HG03108 (cell line): ENCODE measurements at regions not wholly inside any gene's neighbourhood (a gene's known extent, or its start where the extent isn't known, plus 50 kb on each side); places are given as distances from the start of the nearest gene placed in this dataset.
"Not testable (repeated sequence)": the region's sequence is repeated elsewhere in the genome, so short reads cannot be mapped to it uniquely, and the experiment has no call there.

Experiments
- ATAC-seq: cut with Tn5 transposase; IDR thresholded peaks from one replicate; pipeline ENCODE4 v1.9.1; 2021; ENCODE audit warnings: moderate library complexity; ENCODE audit not compliant: unreplicated experiment

DNA sequence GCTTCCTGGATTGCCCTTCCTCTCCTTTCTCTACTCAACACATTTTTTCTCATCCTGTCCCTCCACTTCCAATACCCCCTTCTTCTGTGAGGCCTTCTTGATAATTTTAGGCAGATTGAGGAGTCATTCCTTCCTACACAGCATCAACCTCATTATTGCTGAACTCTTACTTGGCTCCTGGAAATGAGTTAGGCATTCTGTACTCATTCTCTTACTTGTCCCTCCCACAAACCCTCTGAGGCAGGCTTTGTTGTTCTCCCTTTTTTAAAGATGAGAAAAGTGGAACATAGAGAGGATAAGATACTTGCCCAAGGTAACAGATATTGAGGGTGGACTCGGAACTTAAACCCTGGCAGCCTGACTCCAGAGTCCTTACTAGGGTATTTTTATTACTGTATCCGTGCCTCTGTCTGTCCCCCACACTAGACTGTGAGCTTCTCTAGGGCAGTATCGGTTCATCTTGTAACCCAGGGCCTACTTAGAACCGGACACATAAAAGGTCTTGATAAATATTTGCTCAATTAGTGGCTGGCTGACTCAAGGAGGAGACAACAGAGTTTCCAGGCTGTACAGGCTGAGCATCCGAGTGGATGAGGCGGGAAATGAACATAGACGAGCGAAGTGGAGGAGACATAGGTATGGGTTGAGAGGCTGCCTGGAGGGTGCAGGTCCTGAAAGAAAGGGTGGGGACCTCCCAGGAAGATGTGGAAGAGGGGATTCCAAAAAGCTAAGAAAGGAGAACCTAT lies 148.7 kb upstream of the ATP2B2 start:
- no peak for ATAC-seq

DNA sequence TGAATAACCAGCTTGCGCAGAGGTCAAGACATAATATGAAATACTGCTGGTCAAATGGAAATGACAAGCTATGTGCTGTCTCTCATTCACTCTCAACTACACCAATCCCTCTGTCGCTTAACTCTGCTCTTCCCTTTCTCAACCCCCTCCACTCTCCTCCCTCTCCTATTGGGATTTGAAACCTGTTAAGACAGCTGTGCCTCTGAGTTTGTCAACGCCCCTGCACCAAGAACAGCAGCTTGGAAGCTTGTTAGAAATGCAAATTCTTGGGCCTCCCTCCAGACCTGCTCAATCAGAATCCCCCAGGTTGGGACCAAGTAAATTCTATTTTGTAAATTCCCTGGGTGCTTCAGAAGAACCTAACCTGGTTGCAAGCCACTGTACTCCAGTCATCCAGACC lies 149.7 kb upstream of the ATP2B2 start:
- no peak for ATAC-seq

DNA sequence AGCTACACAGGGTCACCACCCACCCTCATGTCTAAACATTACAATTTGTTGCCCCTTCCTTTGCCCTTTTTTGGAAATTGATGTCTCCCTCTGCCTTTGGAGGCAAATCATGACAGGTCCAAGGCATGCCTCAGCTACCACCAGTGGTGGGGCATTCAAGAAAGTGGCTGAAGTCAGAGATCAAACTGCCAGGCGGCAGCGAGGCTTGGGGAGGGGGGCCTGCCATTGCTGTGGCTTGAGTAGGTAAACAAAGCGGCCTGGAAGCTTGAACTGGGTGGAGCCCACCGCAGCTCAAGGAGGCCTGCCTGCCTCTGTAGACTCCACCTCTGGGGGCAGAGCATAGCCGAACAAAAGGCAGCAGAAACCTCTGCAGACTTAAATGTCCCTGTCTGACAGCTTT lies 152.0 kb upstream of the ATP2B2 start:
- not testable (repeated sequence) for ATAC-seq

- no peak for ATAC-seq
Observed at GRCh38 chr3:10665592-10665991, 150.4 kb upstream of the SLC6A11 start.

DNA sequence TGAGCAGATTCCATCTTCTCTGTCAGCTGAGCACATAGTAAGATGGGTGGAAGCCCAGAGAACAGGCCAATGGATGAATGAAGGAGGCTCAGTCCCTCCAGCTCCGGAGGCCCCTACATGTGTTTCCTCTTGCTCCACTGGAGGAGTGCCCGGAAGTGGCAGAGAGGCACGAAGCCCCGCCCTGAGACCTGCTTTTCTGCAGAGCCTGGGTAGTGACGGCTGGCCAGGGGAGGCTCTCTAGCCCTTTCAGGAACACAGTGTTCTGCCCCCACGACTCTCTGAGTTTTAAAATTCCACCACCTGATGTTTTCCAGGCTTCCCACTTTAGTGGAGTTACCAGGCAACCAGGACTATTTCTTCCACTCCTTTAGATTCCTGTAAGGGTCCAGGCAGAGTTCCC lies 149.4 kb upstream of the SLC6A11 start:
- no peak for ATAC-seq

DNA sequence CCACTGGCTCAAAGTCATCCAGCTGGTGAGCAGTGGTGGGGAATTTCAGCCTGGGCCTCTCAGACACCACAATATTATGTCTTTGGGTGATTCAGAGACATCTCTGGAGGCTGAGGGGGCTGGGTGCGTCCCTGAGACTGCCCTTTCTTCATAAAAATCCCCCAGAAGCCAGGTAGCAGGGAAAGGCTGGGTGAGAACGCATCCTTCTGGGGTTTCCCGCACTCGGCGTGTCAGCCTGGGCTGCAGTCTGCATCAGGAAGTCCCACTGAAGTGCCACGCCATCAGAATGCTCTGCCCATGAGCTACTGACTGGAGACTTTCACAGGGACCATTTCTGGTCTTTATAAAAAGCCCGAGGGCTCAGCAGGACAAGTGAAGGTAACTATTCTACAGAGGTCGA lies 148.8 kb upstream of the SLC6A11 start:
- no peak for ATAC-seq

DNA sequence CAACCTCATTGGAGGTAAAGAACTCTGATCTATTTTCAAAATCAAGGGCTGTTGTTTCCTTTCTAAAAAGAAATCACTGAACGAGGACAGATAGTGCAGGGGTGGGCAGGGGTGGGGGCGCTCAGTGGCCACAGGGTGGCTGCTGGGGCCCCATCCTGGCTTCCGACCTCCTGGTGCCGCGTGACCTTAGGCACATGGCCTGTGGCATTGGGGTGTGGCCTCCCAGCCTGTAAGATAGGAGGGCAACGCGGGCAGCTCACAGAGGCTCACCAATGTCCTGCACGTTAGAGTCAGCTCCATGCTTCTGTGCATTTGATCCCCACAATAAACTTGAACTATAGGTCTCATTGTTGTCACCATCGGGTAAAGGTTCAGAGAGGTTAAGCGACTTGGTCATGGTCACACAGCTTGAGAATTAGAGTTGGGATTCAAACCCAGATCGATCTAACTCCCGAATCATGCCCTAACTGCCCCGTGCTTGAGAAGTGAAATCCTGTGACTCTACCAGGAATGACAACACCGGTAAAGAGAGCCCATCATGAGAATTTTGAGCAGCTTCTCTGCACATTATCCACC lies 148.0 kb upstream of the SLC6A11 start:
- ATAC-seq, result no peak

DNA sequence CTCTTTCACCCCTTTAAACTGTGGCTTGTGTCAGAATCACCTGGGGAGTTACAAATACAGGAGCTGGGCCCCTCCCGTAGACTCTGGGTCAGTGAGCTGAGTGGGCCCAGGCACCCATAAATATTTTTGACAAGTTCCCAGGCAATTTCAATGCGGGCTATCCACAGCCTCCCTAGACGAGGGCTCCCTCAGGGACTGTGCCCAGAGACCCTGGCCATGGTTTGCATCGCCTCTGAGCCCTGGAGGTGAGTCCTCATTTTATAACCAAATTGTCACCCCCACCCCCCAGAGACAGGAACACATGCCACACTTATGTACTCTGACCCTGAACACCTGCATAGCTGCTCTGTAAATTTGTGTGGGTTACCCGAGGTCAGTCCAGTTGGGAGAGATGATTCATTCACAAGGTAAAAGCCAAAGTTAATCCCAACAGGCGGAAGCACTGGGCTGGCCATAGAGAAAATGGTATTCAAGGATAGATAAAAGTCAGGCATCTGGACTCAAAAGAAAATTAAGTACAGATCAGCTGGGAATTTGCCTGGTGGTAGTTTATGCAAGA lies 146.5 kb upstream of the SLC6A11 start:
- no peak for ATAC-seq

DNA sequence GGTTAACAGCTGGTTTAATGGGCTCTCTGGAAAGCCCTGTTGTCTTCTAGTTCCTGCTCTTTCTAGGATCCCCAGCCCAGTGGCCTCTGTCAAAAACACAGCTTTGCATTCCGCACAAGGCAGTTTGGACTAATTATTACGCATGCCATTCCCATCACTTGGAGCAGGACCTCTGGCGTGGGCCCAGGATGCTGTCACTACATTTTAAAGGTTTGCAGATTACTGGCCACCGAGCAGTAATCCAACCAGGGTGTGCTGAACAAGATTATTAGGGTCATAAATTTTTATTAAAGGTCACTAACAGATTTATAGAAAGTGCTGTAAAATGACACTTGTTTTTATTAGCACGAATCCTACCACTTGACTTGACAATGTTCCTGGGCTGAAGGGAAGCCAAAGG lies 143.6 kb upstream of the SLC6A11 start:
- no peak for ATAC-seq

DNA sequence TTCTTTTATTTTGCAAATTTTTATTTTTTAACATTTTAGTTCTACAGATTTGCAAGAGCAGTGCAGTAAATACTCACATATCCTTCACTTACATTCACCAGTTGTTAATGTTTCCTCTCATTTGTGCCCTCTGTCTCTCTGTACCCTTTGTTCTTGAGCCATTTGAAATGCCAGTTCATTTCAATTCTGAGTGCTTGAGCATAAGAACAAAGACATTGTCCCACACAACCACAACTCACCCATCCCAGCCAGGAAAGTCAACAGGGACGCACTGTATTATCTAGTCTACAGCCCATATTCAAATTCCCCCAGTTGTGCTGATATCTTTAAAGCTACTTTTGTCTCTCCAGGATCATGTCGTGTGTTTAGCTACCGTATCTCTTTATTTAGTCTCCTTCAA lies 141.4 kb upstream of the SLC6A11 start:
- no peak for ATAC-seq

- no peak for ATAC-seq
Observed at GRCh38 chr3:10676905-10677304, 139.1 kb upstream of the SLC6A11 start.

DNA sequence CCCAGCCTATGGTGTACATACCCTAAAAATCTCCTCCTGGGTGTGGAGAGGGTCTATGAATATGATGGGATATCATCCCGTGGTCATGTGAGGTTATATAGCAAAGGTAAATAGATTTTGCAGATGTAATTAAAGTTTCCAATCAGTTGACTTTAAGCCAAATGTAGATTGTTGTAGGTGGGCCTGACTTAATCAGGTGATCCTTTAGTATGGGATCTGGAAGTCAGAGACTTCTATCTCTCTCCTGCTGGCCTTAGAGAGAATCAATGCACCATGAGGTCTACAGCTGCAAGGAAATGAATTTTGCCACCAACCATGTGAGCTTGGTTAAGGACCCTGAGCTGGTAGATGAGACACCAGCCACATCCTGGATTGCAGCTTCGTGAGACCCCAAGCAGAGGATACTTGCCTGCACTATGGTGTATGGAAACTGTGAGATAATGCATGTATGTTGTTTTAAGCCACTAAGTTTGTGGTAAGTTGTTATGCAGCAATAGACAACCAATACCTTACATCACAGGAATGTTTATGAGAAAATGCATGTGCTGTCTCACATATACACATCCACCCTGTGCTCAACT lies 137.1 kb upstream of the SLC6A11 start:
- no peak for ATAC-seq

GRCh38 chr3:10680796-10681195 lies 135.2 kb upstream of the SLC6A11 start:
- ATAC-seq, result no peak

DNA sequence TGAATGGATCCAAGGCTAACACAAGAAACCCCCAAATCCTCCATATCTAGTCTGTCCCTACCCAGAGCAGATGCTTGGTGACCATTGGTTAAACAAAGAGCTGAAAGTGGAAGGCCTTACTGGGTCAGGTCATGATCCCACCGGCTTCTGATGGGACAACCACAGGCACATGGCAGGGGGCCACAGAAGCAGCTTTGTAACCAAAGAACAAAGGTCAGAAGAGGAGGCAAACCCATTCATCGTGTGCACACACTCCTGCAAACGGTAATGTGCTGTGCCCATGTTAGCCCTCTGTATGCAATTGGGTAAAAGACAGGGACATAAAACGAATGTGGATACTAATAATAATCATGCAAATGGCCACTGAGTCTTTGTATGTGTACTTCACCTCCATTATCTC lies 133.3 kb upstream of the SLC6A11 start:
- no peak for ATAC-seq

DNA sequence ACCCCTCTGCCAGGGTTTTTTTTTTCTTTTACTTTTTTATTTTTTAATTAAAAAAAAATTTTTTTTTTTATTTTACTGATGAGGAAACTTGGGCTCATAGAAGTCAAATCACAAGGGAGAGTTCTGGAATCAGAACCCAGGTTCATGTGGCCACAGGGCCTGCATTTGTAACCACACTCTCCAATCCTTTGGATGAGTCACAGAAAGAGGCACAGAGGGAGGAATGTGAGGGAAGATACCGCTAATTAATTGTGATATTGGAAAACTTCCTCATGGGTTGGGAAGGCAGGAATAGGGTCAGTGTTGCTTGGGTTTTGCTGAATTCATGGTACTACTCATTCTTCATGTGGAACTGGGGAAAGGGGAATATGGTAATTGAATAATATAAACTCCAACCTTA lies 132.9 kb upstream of the SLC6A11 start:
- ATAC-seq, result no peak

DNA sequence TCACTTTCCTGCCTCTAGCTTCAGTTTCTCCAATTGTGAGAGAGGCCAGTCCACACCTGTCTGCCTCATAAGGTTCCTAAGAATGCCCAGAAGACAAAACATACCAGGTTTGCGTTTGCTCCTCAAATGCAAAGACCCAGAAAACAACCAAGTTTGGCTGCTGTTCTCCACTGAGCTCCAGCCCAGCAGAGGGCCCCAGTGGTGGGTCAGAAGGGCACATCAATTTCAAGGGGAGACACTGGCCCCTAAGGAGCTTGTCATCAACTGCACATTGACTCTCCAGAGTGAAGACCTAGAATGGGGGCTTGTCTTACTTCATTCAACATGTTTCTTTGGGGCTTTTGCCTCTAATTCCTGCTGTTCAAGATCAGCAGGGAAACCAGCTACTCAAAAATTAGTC lies 127.9 kb upstream of the SLC6A11 start:
- no peak for ATAC-seq

GRCh38 chr3:10688548-10689172 lies 127.4 kb upstream of the SLC6A11 start:
- ATAC-seq, result no peak

- no peak for ATAC-seq
Observed at GRCh38 chr3:10692039-10692622, 123.9 kb upstream of the SLC6A11 start.

DNA sequence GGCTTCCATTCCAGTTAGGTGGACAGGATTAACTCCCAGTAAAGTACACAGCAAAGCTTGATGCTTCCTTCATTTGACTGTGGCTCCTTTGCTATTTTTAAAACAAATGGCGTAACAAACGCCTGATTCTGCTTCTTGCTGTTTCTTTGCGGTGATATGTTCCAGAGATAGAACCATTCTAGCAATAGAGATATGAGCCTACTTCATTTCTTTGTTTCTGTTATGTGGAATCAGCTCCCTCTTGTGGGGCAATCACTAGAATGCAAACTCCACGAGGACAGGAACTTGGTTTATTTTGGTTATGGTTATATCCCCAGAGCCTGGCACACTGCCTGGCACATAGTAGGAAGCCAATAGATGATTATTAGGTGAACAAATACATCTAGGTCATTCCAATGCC lies 122.6 kb upstream of the SLC6A11 start:
- ATAC-seq, result no peak

DNA sequence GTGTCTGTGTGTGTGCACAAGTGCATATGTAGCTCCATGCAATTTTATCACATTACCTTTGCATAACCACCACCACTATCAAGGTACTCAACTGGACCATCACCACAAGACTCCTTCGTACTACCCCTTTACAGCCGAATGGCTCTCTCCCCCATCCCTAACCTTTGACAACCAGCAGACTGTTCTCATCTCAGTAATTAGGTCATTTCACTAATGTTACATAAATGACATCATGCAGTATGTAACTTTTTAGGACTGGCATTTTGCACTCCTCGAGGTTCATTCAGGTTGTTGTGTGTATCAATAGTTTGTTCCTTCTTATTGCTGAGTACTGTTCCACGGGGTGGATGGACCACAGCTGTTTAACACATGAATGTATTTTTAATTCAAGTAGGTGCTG lies 121.8 kb upstream of the SLC6A11 start:
- ATAC-seq, result no peak

- not testable (repeated sequence) for ATAC-seq
Observed at GRCh38 chr3:10695186-10695585, 120.8 kb upstream of the SLC6A11 start.
